Stimulated activated naive B cell treated with anti-CD40 and anti-IgM and Interleukin-4, amounts not matched to agents 10 μg/mL and 1 μg/mL and 100 μg/mL, for 72 hours (primary cell): ENCODE measurements at regions not wholly inside any gene's neighbourhood (a gene's known extent, or its start where the extent isn't known, plus 50 kb on each side); places are given as distances from the start of the nearest gene placed in this dataset.

Experiments used
- ATAC-seq, 2 donors: fragments of 150-1000 bp; cut with Tn5 transposase; replicated peaks; 2 replicates each; pipeline ENCODE4 v1.10.0; 2021; ENCODE audit warnings: moderate library complexity in 1 of 2
- DNase-seq: peaks from one replicate; pipeline ENCODE4 v3.0.0; 2021
- H3K27ac Mint-ChIP-seq: one replicate; pipeline ENCODE4 v1.8.0; 2022; ENCODE audit warnings: mild to moderate bottlenecking, mixed read lengths
- H3K27me3 Mint-ChIP-seq, 2 donors: one replicate each; pipeline ENCODE4 v1.8.0; 2022; ENCODE audit warnings: mixed read lengths in 2 of 2
- H3K36me3 Mint-ChIP-seq, 2 donors: one replicate each; pipeline ENCODE4 v1.8.0; 2022; ENCODE audit warnings: mixed read lengths in 2 of 2, mild to moderate bottlenecking in 1 of 2
- H3K4me1 Mint-ChIP-seq, 2 donors: one replicate each; pipeline ENCODE4 v1.8.0; 2022; ENCODE audit warnings: mixed read lengths in 2 of 2, mild to moderate bottlenecking in 1 of 2
- H3K4me3 Mint-ChIP-seq, 2 donors: one replicate each; pipeline ENCODE4 v1.8.0; 2022; ENCODE audit warnings: mild to moderate bottlenecking in 2 of 2, mixed read lengths in 2 of 2, moderate library complexity in 1 of 2
- H3K9me3 Mint-ChIP-seq, 2 donors: one replicate each; pipeline ENCODE4 v1.8.0; 2022; ENCODE audit warnings: mixed read lengths in 2 of 2, mild to moderate bottlenecking in 1 of 2

DNA sequence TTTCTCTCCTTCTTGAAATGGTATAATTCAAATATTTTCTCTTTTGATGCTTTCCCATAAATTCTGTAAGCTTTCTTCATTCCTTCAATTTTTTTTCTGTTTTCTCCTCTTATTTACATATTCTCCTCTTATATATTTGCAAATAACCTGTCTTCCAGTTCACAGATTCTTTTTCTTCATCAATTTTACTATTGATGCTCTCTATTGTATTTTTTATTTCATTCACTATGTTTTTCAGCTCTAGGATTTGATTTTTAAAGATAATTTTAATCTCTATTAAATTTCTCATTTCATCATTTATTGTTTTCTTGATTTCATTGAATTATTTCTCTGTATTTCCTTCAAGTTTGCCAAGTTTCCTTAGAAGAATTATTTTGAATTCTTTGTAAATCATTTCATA lies 54.0 kb upstream of the PRPS1L1 start:
- DNase-seq (no peak), ATAC-seq (no peak)
- Mint-ChIP-seq H3K4me1 (peaks cover 3 to 8% of the 10 kb centered on the region in 2 donors), H3K36me3 (peaks cover 9% of the 10 kb centered on the region in 2 donors), H3K4me3 (no peak overlapping the region), H3K27me3 (peaks cover 30 to 43% of the 10 kb centered on the region in 2 donors), H3K27ac (no peak overlapping the region), H3K9me3 (peaks cover 11 to 16% of the 10 kb centered on the region in 2 donors)

GRCh38 chr7:18082169-18082568 lies 54.5 kb upstream of the PRPS1L1 start:
- H3K27me3 Mint-ChIP-seq, result peaks cover 35 to 43% of the 10 kb centered on the region in 2 donors
- peaks cover 3 to 12% of the 10 kb centered on the region in 2 donors for H3K4me1 Mint-ChIP-seq
- H3K9me3 Mint-ChIP-seq, result peaks cover 11 to 16% of the 10 kb centered on the region in 2 donors
- H3K4me3 Mint-ChIP-seq, result no peak overlapping the region
- H3K36me3 Mint-ChIP-seq, result peaks cover 9 to 12% of the 10 kb centered on the region in 2 donors
- H3K27ac Mint-ChIP-seq, result no peak overlapping the region
- no peak for ATAC-seq
- DNase-seq, result no peak

DNA sequence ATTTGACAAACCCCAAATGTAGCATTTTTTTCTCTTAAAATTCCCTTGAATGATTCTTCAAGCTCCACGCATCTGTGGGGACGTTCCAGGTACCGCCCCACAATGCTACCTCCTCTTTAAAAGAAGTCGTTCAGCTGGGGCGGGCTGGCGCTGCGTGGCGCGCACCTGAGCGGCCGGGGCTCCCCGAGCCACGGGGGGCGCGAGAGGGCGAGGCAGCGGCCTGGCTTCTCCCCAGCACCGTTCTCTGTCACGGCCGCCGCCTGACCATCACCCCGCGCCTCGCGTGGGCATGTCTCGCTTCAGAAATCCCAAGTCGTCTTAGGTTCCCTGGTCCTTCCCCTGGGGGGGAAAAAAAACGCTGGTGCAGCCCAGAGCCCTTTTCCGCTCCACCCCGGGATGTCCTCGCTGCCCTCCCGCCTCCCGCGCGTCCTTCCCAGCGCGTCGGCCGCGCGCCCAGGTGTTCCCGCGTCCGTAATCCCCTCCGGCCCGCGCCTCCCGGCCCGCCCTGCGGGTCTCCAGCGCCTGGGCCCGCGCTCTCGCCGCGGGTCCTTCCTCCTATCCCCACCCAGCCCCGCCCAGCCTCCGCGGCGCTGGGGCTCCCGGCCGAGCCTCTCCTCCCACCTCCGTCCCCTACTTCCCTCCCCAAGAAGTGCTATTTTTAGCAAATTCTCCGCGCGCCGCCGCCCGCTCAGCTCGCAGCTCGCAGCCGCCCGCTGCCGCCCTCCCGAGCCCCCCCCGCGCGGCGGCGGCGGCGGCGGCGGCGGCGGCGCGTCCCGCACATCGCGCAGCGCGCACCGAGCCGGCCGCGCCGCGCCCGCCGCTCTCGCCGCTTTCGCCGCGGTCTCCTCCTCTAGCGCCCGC lies 58.7 kb upstream of the PRPS1L1 start:
- Mint-ChIP-seq H3K36me3 (peaks cover 3 to 7% of the 10 kb centered on the region in 2 donors), H3K4me3 (peak overlapping the region; percentile 87 to 91), H3K4me1 (peaks cover 5 to 24% of the 10 kb centered on the region in 2 donors), H3K27me3 (peaks cover 40 to 48% of the 10 kb centered on the region in 2 donors), H3K27ac (peak overlapping the region; percentile 62), H3K9me3 (peaks cover 6 to 11% of the 10 kb centered on the region in 2 donors)
- no peak for DNase-seq
- ATAC-seq, result peak; percentile 77

- Mint-ChIP-seq H3K9me3 (peaks cover under 1 to 4% of the 10 kb centered on the region in 2 donors), H3K27ac (peak overlapping the region; percentile 62), H3K4me3 (peak overlapping the region; percentile 87 to 91), H3K27me3 (peaks cover 40 to 43% of the 10 kb centered on the region in 2 donors), H3K36me3 (peaks cover 0 to 5% of the 10 kb centered on the region in 2 donors), H3K4me1 (peaks cover 5 to 24% of the 10 kb centered on the region in 2 donors)
- DNase-seq, result no peak
- peak in 1 of 2 donors; percentile 51 for ATAC-seq
These were observed 59.5 kb upstream of the PRPS1L1 start for GRCh38 chr7:18087026-18087686.

DNA sequence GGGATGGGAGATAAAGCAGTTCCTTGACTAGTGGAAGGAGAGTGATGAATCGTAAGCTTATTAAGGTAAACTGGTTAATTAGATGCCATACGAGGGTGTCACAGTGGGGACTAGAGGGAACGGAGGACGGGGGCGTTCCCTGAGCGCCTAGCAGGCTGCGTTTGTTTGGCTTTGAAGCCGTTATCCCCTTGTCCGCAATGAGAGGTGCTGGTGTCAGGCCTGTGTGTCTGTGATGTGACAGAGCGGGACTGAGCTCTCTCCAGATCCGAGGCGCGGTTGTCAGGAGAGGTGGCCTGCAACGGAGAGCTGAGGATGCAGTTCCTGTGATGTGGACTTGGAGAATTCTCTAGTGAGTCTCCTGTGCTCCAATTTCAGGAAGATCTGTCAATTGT lies 60.0 kb upstream of the PRPS1L1 start:
- H3K27me3 Mint-ChIP-seq, result peaks cover 40 to 43% of the 10 kb centered on the region in 2 donors
- H3K36me3 Mint-ChIP-seq, result peaks cover 0 to 5% of the 10 kb centered on the region in 2 donors
- H3K9me3 Mint-ChIP-seq, result peaks cover 0 to 3% of the 10 kb centered on the region in 2 donors
- ATAC-seq (no peak), DNase-seq (no peak)
- no peak overlapping the region for H3K27ac Mint-ChIP-seq
- peaks cover 5 to 24% of the 10 kb centered on the region in 2 donors for H3K4me1 Mint-ChIP-seq
- no peak overlapping the region for H3K4me3 Mint-ChIP-seq

DNA sequence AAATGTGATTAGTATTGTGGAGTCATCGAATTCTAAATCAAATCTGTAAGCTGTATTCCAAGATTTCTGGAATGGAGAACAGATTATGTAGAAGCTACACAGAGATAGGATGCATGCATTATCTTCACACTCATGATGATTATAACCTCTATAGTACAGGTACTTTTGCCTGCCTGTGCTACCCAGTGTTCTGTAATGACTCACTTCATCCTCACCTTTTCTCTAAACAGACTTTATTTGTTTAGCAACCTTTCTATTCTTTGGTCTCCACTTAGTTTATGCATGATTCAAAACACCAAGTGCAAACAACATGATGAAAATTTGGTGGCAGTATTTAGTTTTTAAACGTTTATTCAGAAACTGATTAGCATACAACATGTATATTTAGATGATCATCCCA lies 68.4 kb upstream of the PRPS1L1 start:
- ATAC-seq, result no peak
- H3K27ac Mint-ChIP-seq, result no peak overlapping the region
- DNase-seq, result no peak
- H3K9me3 Mint-ChIP-seq, result peaks cover 1 to 9% of the 10 kb centered on the region in 2 donors
- H3K27me3 Mint-ChIP-seq, result peaks cover 0 to 6% of the 10 kb centered on the region in 2 donors
- H3K4me3 Mint-ChIP-seq, result no peak overlapping the region
- H3K36me3 Mint-ChIP-seq, result no peaks in the 10 kb centered on the region
- no peaks in the 10 kb centered on the region for H3K4me1 Mint-ChIP-seq

GRCh38 chr7:18102576-18102975 lies 74.9 kb upstream of the PRPS1L1 start:
- no peak overlapping the region for H3K27ac Mint-ChIP-seq
- no peak overlapping the region for H3K4me3 Mint-ChIP-seq
- no peak for ATAC-seq
- no peaks in the 10 kb centered on the region for H3K4me1 Mint-ChIP-seq
- DNase-seq, result no peak
- no peaks in the 10 kb centered on the region for H3K36me3 Mint-ChIP-seq
- H3K9me3 Mint-ChIP-seq, result peaks cover 4 to 11% of the 10 kb centered on the region in 2 donors
- peaks cover 4 to 6% of the 10 kb centered on the region in 2 donors for H3K27me3 Mint-ChIP-seq

DNA sequence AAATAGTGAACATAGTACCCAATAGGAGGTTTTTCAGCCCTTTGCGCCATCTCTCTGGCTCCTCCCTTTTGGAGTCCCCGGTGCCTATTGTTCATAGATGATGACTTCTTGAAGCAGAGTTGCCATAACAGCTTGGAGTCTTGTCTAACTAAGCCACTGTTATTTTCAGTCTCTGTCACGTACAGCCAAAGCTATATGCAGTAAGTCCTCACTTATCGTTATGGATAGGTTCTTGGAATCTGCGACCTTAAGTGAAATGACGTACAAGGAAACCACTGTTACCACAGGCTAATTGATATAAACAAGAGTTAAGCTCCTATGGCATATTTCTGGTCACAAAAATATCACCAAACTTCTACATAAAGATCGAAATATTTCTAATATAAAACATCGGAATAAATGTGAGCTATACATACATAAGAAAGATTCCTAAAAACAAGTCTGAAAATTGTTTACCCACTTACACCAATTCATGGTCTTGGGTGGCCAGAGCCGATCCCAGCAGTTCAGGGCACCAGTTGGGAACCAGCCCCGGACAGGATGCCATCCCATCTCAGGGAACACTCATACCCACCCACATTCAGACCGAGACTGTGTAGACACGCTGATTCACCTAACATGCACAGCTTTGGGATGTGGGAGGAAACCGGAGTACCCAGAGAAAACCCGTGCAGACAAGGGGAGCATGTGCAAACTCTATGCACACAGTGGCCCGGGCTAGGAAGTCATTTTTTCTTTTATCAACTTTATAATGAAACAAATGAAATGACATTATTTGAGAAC lies 76.0 kb upstream of the PRPS1L1 start:
- H3K4me3 Mint-ChIP-seq, result no peak overlapping the region

DNA sequence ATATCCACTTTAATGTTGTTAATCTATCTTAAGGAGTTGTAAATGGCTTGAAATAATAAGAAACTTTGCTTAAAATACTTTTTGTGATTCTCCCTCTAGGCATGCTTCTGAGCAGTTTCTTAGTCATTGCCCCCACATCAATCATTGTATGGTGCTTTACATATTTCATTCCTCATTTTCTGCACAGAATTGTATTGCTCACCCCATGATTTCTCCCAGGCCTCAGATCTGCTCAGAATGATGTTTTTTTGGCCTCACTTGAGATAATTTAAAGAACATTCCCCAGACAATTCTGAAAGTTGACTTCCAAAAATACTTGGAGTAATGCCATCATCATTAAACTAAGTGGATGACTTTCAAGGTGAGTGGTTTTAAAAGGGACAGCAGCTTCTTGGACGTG lies 82.1 kb upstream of the PRPS1L1 start:
- H3K27me3 Mint-ChIP-seq, result peaks cover 9 to 11% of the 10 kb centered on the region in 2 donors
- H3K27ac Mint-ChIP-seq, result no peak overlapping the region
- H3K4me1 Mint-ChIP-seq, result no peaks in the 10 kb centered on the region
- DNase-seq (no peak), ATAC-seq (no peak)
- H3K4me3 Mint-ChIP-seq, result no peak overlapping the region
- no peaks in the 10 kb centered on the region for H3K36me3 Mint-ChIP-seq
- H3K9me3 Mint-ChIP-seq, result no peaks in the 10 kb centered on the region

More for the DNA sequence above, 76.0 kb upstream of the PRPS1L1 start:
- DNase-seq, result no peak
- Mint-ChIP-seq H3K4me1 (no peaks in the 10 kb centered on the region), H3K27ac (no peak overlapping the region), H3K9me3 (peaks cover 4 to 11% of the 10 kb centered on the region in 2 donors), H3K27me3 (peaks cover 4 to 6% of the 10 kb centered on the region in 2 donors), H3K36me3 (no peaks in the 10 kb centered on the region)
- ATAC-seq, result no peak

DNA sequence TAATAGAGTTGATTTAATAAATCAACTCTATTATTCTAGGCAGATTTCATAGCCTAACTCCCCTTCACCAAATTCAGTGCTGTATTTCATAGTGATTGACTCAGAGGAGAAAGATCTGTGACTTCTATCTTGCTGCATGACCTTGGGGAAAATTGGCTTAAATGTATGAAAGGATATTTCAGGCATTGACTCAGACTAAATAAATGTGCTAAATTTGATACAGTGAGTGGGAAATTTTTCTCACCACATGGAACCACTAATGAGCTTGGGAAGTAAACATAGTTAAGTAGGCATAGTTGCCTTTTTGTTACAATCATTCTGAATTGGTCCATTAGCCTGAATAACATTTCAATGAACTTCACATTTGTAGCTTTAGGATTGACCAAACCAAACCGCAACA lies 89.0 kb upstream of the PRPS1L1 start:
- H3K4me1 Mint-ChIP-seq, result no peaks in the 10 kb centered on the region
- no peak overlapping the region for H3K4me3 Mint-ChIP-seq
- DNase-seq (no peak), ATAC-seq (no peak)
- no peak overlapping the region for H3K27ac Mint-ChIP-seq
- no peaks in the 10 kb centered on the region for H3K9me3 Mint-ChIP-seq
- no peaks in the 10 kb centered on the region for H3K36me3 Mint-ChIP-seq
- H3K27me3 Mint-ChIP-seq, result peaks cover 9 to 10% of the 10 kb centered on the region in 2 donors

DNA sequence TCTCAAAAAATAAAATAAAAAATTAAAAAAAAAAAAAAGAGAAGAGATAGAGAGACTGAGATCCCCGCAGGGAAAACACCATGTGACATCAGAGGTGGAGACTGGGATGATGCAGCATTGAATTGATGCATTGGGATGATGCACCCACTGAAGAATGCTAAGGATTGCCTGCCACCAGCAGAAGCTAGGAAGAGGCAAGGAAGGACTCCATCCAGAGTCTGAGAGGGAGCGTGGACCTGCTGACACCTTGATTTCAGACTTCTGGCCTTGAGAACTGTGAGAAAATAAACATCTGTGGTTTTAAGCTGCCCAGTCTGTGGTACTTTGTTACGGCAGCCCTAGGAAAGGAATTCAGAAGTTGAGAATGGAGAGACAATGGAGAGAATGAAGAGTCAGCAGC lies 89.8 kb upstream of the PRPS1L1 start:
- DNase-seq, result no peak
- Mint-ChIP-seq H3K27ac (no peak overlapping the region), H3K36me3 (no peaks in the 10 kb centered on the region), H3K9me3 (no peaks in the 10 kb centered on the region), H3K4me3 (no peak overlapping the region), H3K27me3 (peaks cover 9 to 10% of the 10 kb centered on the region in 2 donors), H3K4me1 (no peaks in the 10 kb centered on the region)
- no peak for ATAC-seq

DNA sequence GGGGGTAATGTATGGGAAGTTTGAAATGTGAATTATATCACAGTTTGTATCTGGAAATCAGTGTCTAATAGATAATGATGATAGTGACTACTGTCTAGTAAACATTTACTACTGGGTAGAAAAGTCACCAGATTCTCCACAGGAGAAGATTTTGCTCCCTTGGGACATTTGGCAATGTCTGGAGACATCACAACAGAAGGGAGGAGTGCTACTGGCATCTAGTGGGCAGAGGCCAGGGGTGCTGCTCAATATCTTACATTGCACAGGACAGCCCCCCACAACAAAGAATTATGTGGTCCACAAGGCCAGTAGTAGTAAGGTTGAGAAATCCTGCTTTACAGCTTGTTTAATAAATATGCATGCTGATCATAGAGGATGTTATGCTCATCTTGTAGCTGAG lies 92.3 kb upstream of the PRPS1L1 start:
- no peak for ATAC-seq
- no peaks in the 10 kb centered on the region for H3K36me3 Mint-ChIP-seq
- no peak overlapping the region for H3K27ac Mint-ChIP-seq
- H3K9me3 Mint-ChIP-seq, result no peaks in the 10 kb centered on the region
- peaks cover 4 to 5% of the 10 kb centered on the region in 2 donors for H3K27me3 Mint-ChIP-seq
- DNase-seq, result no peak
- no peaks in the 10 kb centered on the region for H3K4me1 Mint-ChIP-seq
- H3K4me3 Mint-ChIP-seq, result no peak overlapping the region

DNA sequence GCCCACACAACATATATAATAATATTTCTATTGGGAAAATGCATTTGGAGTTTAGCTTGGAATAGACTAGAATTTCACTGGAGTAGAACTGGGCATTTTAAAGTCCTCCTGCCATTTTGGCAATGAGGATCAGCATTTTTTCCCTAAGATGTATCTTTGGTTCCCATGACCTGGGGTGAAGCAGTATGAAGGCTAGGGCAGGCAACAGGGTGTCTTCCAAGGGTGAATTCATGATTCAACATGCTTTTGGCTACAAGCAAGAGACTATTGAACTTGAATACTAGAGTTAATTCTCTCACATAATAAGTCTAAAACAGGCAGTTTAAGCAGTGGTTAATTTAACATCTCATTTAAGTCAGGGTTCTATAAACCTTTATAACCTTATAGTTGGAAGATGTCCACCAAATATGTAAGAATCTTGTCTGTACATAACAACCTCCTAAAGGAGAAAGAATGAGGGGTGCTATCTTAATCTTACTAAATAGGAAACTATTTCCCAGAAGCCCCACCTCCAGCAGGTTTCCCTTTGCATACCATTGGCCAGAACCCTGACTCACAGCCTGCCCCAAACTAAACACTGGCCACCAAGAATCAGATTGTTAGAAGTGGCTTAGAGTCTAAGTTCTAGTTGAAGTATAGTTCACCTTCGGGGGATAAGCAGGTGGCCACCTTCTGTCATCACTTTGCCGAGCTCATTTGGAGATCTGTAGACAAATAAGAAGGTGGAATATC lies 96.0 kb upstream of the PRPS1L1 start:
- Mint-ChIP-seq H3K27ac (no peak overlapping the region), H3K4me1 (no peaks in the 10 kb centered on the region), H3K27me3 (peaks cover 0 to 4% of the 10 kb centered on the region in 2 donors), H3K9me3 (no peaks in the 10 kb centered on the region), H3K4me3 (no peak overlapping the region), H3K36me3 (no peaks in the 10 kb centered on the region)
- ATAC-seq, result no peak
- DNase-seq, result no peak

DNA sequence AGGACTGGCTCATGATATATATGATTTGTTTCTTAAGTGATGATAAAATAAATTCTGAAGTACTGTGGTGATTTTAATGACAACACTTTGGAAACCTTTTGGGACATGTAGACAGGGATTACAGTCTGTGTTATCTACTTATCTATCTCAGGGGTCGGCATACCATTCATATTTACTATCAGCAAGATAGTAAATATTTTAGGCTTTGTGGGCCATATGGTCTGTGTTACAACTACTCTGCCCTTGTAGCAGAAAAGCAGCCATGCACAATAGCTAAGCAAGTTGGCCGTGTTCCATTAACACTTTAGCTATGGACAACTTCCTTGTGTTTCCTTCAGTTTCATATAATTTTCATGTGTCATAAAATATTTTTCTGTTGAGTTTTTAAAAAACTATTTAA lies 97.8 kb upstream of the PRPS1L1 start:
- Mint-ChIP-seq H3K27me3 (peaks cover 0 to 9% of the 10 kb centered on the region in 2 donors), H3K36me3 (no peaks in the 10 kb centered on the region), H3K27ac (no peak overlapping the region)

More for the DNA sequence above, 97.8 kb upstream of the PRPS1L1 start:
- no peaks in the 10 kb centered on the region for H3K9me3 Mint-ChIP-seq
- DNase-seq (no peak), ATAC-seq (no peak)
- no peaks in the 10 kb centered on the region for H3K4me1 Mint-ChIP-seq
- H3K4me3 Mint-ChIP-seq, result no peak overlapping the region
